Upper lobe of left lung (tissue), 6 donors: ENCODE measurements at regions not wholly inside any gene's neighbourhood (a gene's known extent, or its start where the extent isn't known, plus 50 kb on each side); places are given as distances from the start of the nearest gene placed in this dataset.

Experiments used
- ATAC-seq, 2 donors: fragments of 200-7000 bp; cut with Tn5 transposase; one replicate each; pipeline ENCODE4 v1.9.1; 2022; ENCODE audit warnings: mild to moderate bottlenecking in 2 of 2, moderate library complexity in 2 of 2; ENCODE audit not compliant: low FRiP score in 2 of 2
- DNase-seq, 2 donors: peaks; one replicate each; pipeline ENCODE4 v3.0.0-alpha.2; 2019 to 2020
- H3K27ac ChIP-seq, 4 donors: fragments of 200-600 bp; sonication (generic); one replicate each; pipeline ENCODE4 v1.5.1; 2016 to 2019
- H3K27me3 ChIP-seq, 4 donors: fragments of 200-600 bp; sonication (generic); one replicate each; pipeline ENCODE4 v1.5.1; 2017 to 2019
- H3K36me3 ChIP-seq, 4 donors: fragments of 200-600 bp; sonication (generic); one replicate each; pipeline ENCODE4 v1.5.1; 2016 to 2019
- H3K4me1 ChIP-seq, 4 donors: fragments of 200-600 bp; sonication (generic); one replicate each; pipeline ENCODE4 v1.5.1; 2018 to 2019
- H3K4me3 ChIP-seq, 4 donors: fragments of 200-600 bp; sonication (generic); one replicate each; pipeline ENCODE4 v1.5.1; 2017 to 2019; ENCODE audit warnings: mild to moderate bottlenecking in 2 of 4, moderate library complexity in 1 of 4
- H3K9me3 ChIP-seq, 4 donors: fragments of 200-600 bp; sonication (generic); one replicate each; pipeline ENCODE4 v1.5.1; 2018 to 2019
- EP300 ChIP-seq, 4 donors: sonication (generic); formaldehyde crosslinking; IDR thresholded peaks; one replicate each; pipeline ENCODE4 v1.5.1; 2017; ENCODE audit warnings: antibody characterized with exemption in 4 of 4, control low read depth in 2 of 4
- POLR2A ChIP-seq, 4 donors: fragments of 450-650 bp; IDR thresholded peaks; one replicate each; pipeline ENCODE4 v1.5.1; 2016 to 2017; ENCODE audit warnings: antibody characterized with exemption in 4 of 4, mild to moderate bottlenecking in 2 of 4
- POLR2AphosphoS5 ChIP-seq, 2 donors: sonication (generic); formaldehyde crosslinking; IDR thresholded peaks; one replicate each; pipeline ENCODE4 v1.5.1; 2017; ENCODE audit warnings: antibody characterized with exemption in 2 of 2
- WGBS, 2 donors: methylation state at CpG; one replicate each; pipeline ENCODE4 v1.1.5; 2017 to 2018; 5-methylcytosine and 5-hydroxymethylcytosine counted together
- TF ChIP-seq, protein P1 (sequence below), 6 experiments: fragments of 450-650 bp in 4 of 6; fragments of 200-600 bp in 2 of 6; sonication (generic) in 2 of 6; IDR thresholded peaks; one replicate each; pipeline ENCODE4 v1.5.1; 2016 to 2019; ENCODE audit warnings: antibody characterized with exemption in 6 of 6
- donor health status: DM: no; HTN: no; CAD: no; lungs with moderate emphysema.
- donor health status: DM: no; HTN: yes; CAD: no; lungs with severe emphysema.

- Histone ChIP-seq H3K9me3 (no peaks in the 10 kb centered on the region), H3K4me1 (no peaks in the 10 kb centered on the region), H3K27ac (no peak overlapping the region), H3K27me3 (no peaks in the 10 kb centered on the region), H3K4me3 (no peak overlapping the region), H3K36me3 (no peaks in the 10 kb centered on the region)
- TF ChIP-seq, protein P1, sequence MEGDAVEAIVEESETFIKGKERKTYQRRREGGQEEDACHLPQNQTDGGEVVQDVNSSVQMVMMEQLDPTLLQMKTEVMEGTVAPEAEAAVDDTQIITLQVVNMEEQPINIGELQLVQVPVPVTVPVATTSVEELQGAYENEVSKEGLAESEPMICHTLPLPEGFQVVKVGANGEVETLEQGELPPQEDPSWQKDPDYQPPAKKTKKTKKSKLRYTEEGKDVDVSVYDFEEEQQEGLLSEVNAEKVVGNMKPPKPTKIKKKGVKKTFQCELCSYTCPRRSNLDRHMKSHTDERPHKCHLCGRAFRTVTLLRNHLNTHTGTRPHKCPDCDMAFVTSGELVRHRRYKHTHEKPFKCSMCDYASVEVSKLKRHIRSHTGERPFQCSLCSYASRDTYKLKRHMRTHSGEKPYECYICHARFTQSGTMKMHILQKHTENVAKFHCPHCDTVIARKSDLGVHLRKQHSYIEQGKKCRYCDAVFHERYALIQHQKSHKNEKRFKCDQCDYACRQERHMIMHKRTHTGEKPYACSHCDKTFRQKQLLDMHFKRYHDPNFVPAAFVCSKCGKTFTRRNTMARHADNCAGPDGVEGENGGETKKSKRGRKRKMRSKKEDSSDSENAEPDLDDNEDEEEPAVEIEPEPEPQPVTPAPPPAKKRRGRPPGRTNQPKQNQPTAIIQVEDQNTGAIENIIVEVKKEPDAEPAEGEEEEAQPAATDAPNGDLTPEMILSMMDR (IDR thresholded peaks at IDR 0.05), result no peak
- TF ChIP-seq EP300 (IDR thresholded peaks at IDR 0.05) (no peak), POLR2A (IDR thresholded peaks at IDR 0.05) (no peak), POLR2AphosphoS5 (IDR thresholded peaks at IDR 0.05) (no peak)
- DNase-seq, result no peak
- ATAC-seq, result no peak
- WGBS, 2 donors, result 66 to 70% methylated on average over 6 of the region's 6 CpGs
These were observed 255.7 kb upstream of the PPARGC1A start for GRCh38 chr4:24145591-24145990.

GRCh38 chr4:24144381-24144780, 254.5 kb upstream of the PPARGC1A start:
- Histone ChIP-seq H3K36me3 (no peaks in the 10 kb centered on the region), H3K4me3 (no peak overlapping the region), H3K27me3 (no peaks in the 10 kb centered on the region), H3K27ac (no peak overlapping the region), H3K4me1 (no peaks in the 10 kb centered on the region), H3K9me3 (no peaks in the 10 kb centered on the region)
- WGBS, 2 donors, result 76 to 87% methylated on average over 5 of the region's 5 CpGs
- DNase-seq (no peak), ATAC-seq (no peak)
- no peak for TF ChIP-seq EP300 (IDR thresholded peaks at IDR 0.05)
- no peak for TF ChIP-seq POLR2AphosphoS5 (IDR thresholded peaks at IDR 0.05)

GRCh38 chr4:24143741-24144140, 253.9 kb upstream of the PPARGC1A start:
- Histone ChIP-seq H3K36me3 (no peaks in the 10 kb centered on the region), H3K27me3 (no peaks in the 10 kb centered on the region), H3K4me3 (no peak overlapping the region), H3K9me3 (no peaks in the 10 kb centered on the region), H3K27ac (no peak overlapping the region), H3K4me1 (no peaks in the 10 kb centered on the region)
- no peak for DNase-seq
- ATAC-seq, result no peak
- TF ChIP-seq, protein P1 (IDR thresholded peaks at IDR 0.05), result no peak
- TF ChIP-seq POLR2A (IDR thresholded peaks at IDR 0.05), result no peak
- TF ChIP-seq POLR2AphosphoS5 (IDR thresholded peaks at IDR 0.05), result no peak
- TF ChIP-seq EP300 (IDR thresholded peaks at IDR 0.05), result no peak
- 53 to 69% methylated on average over 3 of the region's 3 CpGs for WGBS, 2 donors

GRCh38 chr4:24141836-24142235, 252.0 kb upstream of the PPARGC1A start:
- WGBS, 2 donors, result 71 to 76% methylated on average over 3 of the region's 3 CpGs
- Histone ChIP-seq H3K36me3 (no peaks in the 10 kb centered on the region), H3K27me3 (no peaks in the 10 kb centered on the region), H3K4me3 (no peak overlapping the region), H3K4me1 (no peaks in the 10 kb centered on the region), H3K9me3 (no peaks in the 10 kb centered on the region), H3K27ac (no peak overlapping the region)
- DNase-seq (no peak), ATAC-seq (no peak)
- TF ChIP-seq POLR2AphosphoS5 (IDR thresholded peaks at IDR 0.05) (no peak), EP300 (IDR thresholded peaks at IDR 0.05) (no peak), POLR2A (IDR thresholded peaks at IDR 0.05) (no peak)
- TF ChIP-seq, protein P1 (IDR thresholded peaks at IDR 0.05), result no peak

DNA sequence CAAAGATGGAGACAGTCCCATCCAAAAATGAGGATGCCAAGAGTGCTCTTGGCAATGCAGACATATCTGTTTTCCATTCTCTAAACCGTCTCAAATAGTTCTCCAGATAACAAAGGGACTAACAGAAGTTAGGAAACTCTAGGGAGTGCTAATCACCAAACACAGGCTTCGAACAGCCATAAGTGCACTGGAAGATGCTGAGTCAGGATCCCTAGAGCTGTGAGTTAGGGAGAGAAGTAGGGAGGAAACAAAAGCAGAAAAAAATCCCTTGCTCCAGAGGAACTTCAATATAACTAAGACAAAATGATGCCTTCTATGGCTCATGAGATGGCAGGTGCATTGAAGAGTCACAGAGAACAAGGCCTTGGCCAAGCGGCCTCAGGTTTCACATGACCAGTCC, 251.0 kb upstream of the PPARGC1A start:
- no peak for DNase-seq
- Histone ChIP-seq H3K9me3 (no peaks in the 10 kb centered on the region), H3K36me3 (no peaks in the 10 kb centered on the region), H3K27me3 (no peaks in the 10 kb centered on the region), H3K4me1 (no peaks in the 10 kb centered on the region), H3K27ac (no peak overlapping the region), H3K4me3 (no peak overlapping the region)
- 76 to 83% methylated on average over 3 of the region's 3 CpGs for WGBS, 2 donors
- TF ChIP-seq POLR2A (IDR thresholded peaks at IDR 0.05) (no peak), EP300 (IDR thresholded peaks at IDR 0.05) (no peak), POLR2AphosphoS5 (IDR thresholded peaks at IDR 0.05) (no peak)
- TF ChIP-seq, protein P1 (IDR thresholded peaks at IDR 0.05), result no peak
- ATAC-seq, result no peak
